B cell (primary cell): ENCODE measurements at regions not wholly inside any gene's neighbourhood (a gene's known extent, or its start where the extent isn't known, plus 50 kb on each side); places are given as distances from the start of the nearest gene placed in this dataset.

Experiments used
- ATAC-seq: fragments of 200-7000 bp; cut with Tn5 transposase; one replicate; pipeline ENCODE4 v1.10.0; 2021; ENCODE audit warnings: low read depth, mild to moderate bottlenecking, moderate number of reproducible peaks, moderate library complexity
- CTCF ChIA-PET: fragments of 350-600 bp; sonication (Branson Sonifier 250); formaldehyde crosslinking; loops from one replicate; lab custom pipeline; 2021; ENCODE audit warnings: antibody characterized with exemption, inconsistent platforms; lab: Charles Lee
- POLR2A ChIA-PET: fragments of 350-600 bp; sonication (Branson Sonifier 250); formaldehyde crosslinking; loops from one replicate; lab custom pipeline; 2021; ENCODE audit warnings: antibody characterized with exemption; lab: Charles Lee
- DNase-seq: peaks from one replicate; pipeline ENCODE4 v3.0.0; 2013
- H2AFZ ChIP-seq: 2 replicates; pipeline ENCODE4 v1.6.1; 2012; ENCODE audit warnings: mild to moderate bottlenecking, low read depth, low read length; ENCODE audit not compliant: insufficient read depth, poor library complexity, severe bottlenecking
- H3K27ac ChIP-seq, 2 donors: 1 replicate in 1 of 2; 2 replicates in 1 of 2; pipeline ENCODE4 v1.5.1; 2012 to 2013; ENCODE audit warnings: low read length in 2 of 2, mild to moderate bottlenecking in 2 of 2, moderate library complexity in 1 of 2
- H3K27me3 ChIP-seq, 4 experiments: fragments of 200-600 bp in 1 of 4; sonication (generic) in 1 of 4; replicated peaks in 1 of 4; 1 replicate in 2 of 4; 2 replicates in 2 of 4; pipeline versions ENCODE4 v1.6.1 to v1.7.0; 2013 to 2016; ENCODE audit warnings: low read length in 3 of 4, mild to moderate bottlenecking in 2 of 4, mixed read lengths in 1 of 4, moderate library complexity in 1 of 4; ENCODE audit not compliant: insufficient read depth in 4 of 4, control insufficient read depth in 3 of 4; ENCODE audit errors: control extremely low read depth in 1 of 4
- H3K36me3 ChIP-seq, 2 experiments: replicated peaks in 1 of 2; 1 replicate in 1 of 2; 2 replicates in 1 of 2; pipeline versions ENCODE4 v1.6.1 to v1.7.1; 2013; ENCODE audit warnings: low read length in 1 of 2; ENCODE audit not compliant: insufficient read depth in 2 of 2, control insufficient read depth in 1 of 2; ENCODE audit errors: control extremely low read depth in 1 of 2, extremely low read depth in 1 of 2
- H3K4me1 ChIP-seq, 2 donors: fragments of 200-600 bp in 1 of 2; sonication (generic) in 1 of 2; 1 replicate in 1 of 2; 2 replicates in 1 of 2; pipeline versions ENCODE4 v1.5.1 to v1.6.1; 2013 to 2017; ENCODE audit warnings: low read length in 2 of 2; ENCODE audit not compliant: control insufficient read depth in 2 of 2, insufficient read depth in 2 of 2
- H3K4me2 ChIP-seq: replicated peaks from 2 replicates; pipeline ENCODE3; 2012; ENCODE audit warnings: mild to moderate bottlenecking, low read depth, low read length; ENCODE audit not compliant: poor library complexity, severe bottlenecking
- H3K4me3 ChIP-seq, 5 experiments: fragments of 200-600 bp in 1 of 5; sonication (generic) in 1 of 5; 1 replicate in 3 of 5; 2 replicates in 2 of 5; pipeline versions ENCODE4 v1.5.1 to v1.7.0; 2011 to 2016; ENCODE audit warnings: low read length in 4 of 5, mild to moderate bottlenecking in 4 of 5, low read depth in 2 of 5, control low read depth in 1 of 5, moderate library complexity in 1 of 5; ENCODE audit not compliant: insufficient read depth in 1 of 5; ENCODE audit errors: control extremely low read depth in 1 of 5, extremely low read depth in 1 of 5
- H3K79me2 ChIP-seq: fragments of 200-600 bp; sonication (generic); one replicate; pipeline ENCODE4 v1.6.0; 2016; ENCODE audit warnings: low read length; ENCODE audit not compliant: control insufficient read depth, insufficient read depth
- H3K9ac ChIP-seq: fragments of 200-600 bp; sonication (generic); 2 replicates; pipeline ENCODE4 v1.6.1; 2017; ENCODE audit warnings: mild to moderate bottlenecking, low read length, moderate library complexity
- H3K9me3 ChIP-seq, 3 donors: one replicate each; pipeline versions ENCODE4 v1.6.1 to v1.7.1; 2013; ENCODE audit warnings: low read length in 2 of 3; ENCODE audit not compliant: control insufficient read depth in 2 of 3, insufficient read depth in 1 of 3; ENCODE audit errors: control extremely low read depth in 1 of 3
- H4K20me1 ChIP-seq: 2 replicates; pipeline ENCODE4 v1.6.0; 2012; ENCODE audit warnings: mild to moderate bottlenecking, low read length; ENCODE audit not compliant: insufficient read depth, control insufficient read depth, poor library complexity, severe bottlenecking
- H3K27ac Mint-ChIP-seq: one replicate; pipeline ENCODE4 v1.8.0; 2021; ENCODE audit warnings: mixed read lengths
- H3K27me3 Mint-ChIP-seq: one replicate; pipeline ENCODE4 v1.8.0; 2021; ENCODE audit warnings: mixed read lengths
- H3K4me1 Mint-ChIP-seq: one replicate; pipeline ENCODE4 v1.8.0; 2021; ENCODE audit warnings: mixed read lengths
- H3K4me3 Mint-ChIP-seq: one replicate; pipeline ENCODE4 v1.8.0; 2021; ENCODE audit warnings: mixed read lengths
- H3K9me3 Mint-ChIP-seq: one replicate; pipeline ENCODE4 v1.8.0; 2022; ENCODE audit warnings: mixed read lengths; ENCODE audit not compliant: insufficient read depth
- EZH2 ChIP-seq: IDR thresholded peaks from 2 replicates; pipeline ENCODE4 v1.6.1; 2012; ENCODE audit warnings: borderline replicate concordance, low read depth, mild to moderate bottlenecking, moderate library complexity, low read length; ENCODE audit not compliant: insufficient read depth, poor library complexity, severe bottlenecking
- WGBS: methylation state at CpG from one replicate; pipeline ENCODE4 v1.1.5; 2013; ENCODE audit warnings: missing lambda C conversion rate; ENCODE audit not compliant: insufficient coverage; 5-methylcytosine and 5-hydroxymethylcytosine counted together
- intact Hi-C: fragments of 100-400 bp; cut with micrococcal nuclease; formaldehyde crosslinking; loops from one replicate; pipeline ENCODE4 v1.10.0; 2022
- TF ChIP-seq, protein P1 (sequence below): fragments of 200-600 bp; IDR thresholded peaks from one replicate; pipeline ENCODE4 v1.8.0; 2022; ENCODE audit warnings: antibody characterized with exemption, mild to moderate bottlenecking

DNA sequence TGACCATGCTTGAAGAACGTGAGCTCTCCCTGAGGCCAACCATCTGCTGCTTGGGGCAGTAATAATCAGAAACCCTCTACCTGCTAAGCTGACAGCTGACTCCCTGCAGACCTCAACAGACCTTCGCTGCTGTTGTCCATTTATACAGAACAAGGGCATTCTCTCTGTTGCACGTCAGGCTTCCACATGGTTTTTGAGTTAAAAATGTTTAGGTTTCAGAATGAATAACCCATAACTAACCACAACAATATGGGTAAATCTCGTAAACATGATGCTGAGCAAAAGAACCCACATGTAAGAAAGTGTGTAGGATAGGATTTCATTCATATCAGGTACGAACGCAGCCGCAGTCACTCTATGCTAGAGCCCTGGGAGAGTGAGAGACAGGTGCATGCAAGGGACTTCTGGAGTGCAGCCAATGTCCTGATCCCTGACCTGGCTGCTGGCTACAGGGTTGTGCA lies 348.5 kb downstream of the MED10 start:
- H3K79me2 ChIP-seq: no peaks in the 10 kb centered on the region
- no peak overlapping the region for H3K4me2 ChIP-seq
- no peaks in the 10 kb centered on the region for H4K20me1 ChIP-seq
- 68% methylated on average over 4 of the region's 7 CpGs for WGBS
- no peaks in the 10 kb centered on the region for H3K4me1 Mint-ChIP-seq
- no peaks in the 10 kb centered on the region for H3K27me3 ChIP-seq
- TF ChIP-seq, protein P1, sequence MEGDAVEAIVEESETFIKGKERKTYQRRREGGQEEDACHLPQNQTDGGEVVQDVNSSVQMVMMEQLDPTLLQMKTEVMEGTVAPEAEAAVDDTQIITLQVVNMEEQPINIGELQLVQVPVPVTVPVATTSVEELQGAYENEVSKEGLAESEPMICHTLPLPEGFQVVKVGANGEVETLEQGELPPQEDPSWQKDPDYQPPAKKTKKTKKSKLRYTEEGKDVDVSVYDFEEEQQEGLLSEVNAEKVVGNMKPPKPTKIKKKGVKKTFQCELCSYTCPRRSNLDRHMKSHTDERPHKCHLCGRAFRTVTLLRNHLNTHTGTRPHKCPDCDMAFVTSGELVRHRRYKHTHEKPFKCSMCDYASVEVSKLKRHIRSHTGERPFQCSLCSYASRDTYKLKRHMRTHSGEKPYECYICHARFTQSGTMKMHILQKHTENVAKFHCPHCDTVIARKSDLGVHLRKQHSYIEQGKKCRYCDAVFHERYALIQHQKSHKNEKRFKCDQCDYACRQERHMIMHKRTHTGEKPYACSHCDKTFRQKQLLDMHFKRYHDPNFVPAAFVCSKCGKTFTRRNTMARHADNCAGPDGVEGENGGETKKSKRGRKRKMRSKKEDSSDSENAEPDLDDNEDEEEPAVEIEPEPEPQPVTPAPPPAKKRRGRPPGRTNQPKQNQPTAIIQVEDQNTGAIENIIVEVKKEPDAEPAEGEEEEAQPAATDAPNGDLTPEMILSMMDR: no peak
- TF ChIP-seq EZH2: no peak
- ATAC-seq: no peak
- H2AFZ ChIP-seq: no peak overlapping the region
- H3K36me3 ChIP-seq: no peaks in the 10 kb centered on the region
- intact Hi-C loops: no loop called here
- no peak overlapping the region for H3K27ac Mint-ChIP-seq
- H3K4me1 ChIP-seq: no peaks in the 10 kb centered on the region
- no peaks in the 10 kb centered on the region for H3K9me3 ChIP-seq
- ChIA-PET POLR2A (no interaction called here), CTCF (no interaction called here)
- H3K27ac ChIP-seq: no peak overlapping the region
- no peak overlapping the region for H3K4me3 ChIP-seq
- H3K4me3 Mint-ChIP-seq: no peak overlapping the region
- no peaks in the 10 kb centered on the region for H3K27me3 Mint-ChIP-seq
- DNase-seq: no peak
- H3K9ac ChIP-seq: no peak overlapping the region
- H3K9me3 Mint-ChIP-seq: no peaks in the 10 kb centered on the region

DNA sequence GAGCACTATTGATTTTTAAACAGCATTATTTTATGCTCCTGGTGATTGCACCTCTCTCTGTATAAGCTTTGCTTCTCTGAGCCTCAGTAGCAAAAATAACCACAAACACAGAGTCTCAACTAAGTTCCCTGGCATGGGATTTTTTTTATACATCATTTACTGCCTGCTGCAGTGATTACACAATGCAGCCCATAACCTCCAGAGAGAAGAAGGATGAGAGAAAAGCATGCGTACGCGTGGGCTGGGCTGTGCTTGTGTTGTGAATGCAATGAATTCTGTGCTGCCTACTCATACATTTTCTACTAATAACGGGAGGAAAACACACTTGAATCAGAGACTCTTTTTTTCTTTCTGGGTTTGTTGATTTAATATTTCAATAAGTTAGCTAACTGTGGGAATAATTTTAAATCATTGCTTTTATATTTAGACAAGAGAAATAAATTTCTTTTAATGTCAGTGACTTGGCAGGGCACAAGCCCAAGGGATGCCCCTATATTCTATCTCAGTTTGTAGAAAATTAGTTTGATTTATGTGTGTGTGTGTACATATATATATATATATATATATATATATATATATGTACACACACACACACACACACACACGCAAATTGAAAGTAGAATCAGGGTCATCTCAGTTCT lies 351.5 kb downstream of the MED10 start:
- no peaks in the 10 kb centered on the region for H3K9me3 ChIP-seq
- ATAC-seq (no peak), DNase-seq (no peak)
- no peaks in the 10 kb centered on the region for H3K36me3 ChIP-seq
- Mint-ChIP-seq H3K27me3 (no peaks in the 10 kb centered on the region), H3K9me3 (no peaks in the 10 kb centered on the region), H3K27ac (no peak overlapping the region), H3K4me3 (no peak overlapping the region), H3K4me1 (no peaks in the 10 kb centered on the region)
- H3K27me3 ChIP-seq: no peaks in the 10 kb centered on the region
- no peak overlapping the region for H2AFZ ChIP-seq
- H3K27ac ChIP-seq: no peak overlapping the region
- WGBS: no CpG with 5 or more reads among the region's 5 CpGs
- H4K20me1 ChIP-seq: no peaks in the 10 kb centered on the region
- TF ChIP-seq, protein P1: no peak
- TF ChIP-seq EZH2: no peak
- intact Hi-C loops: no loop called here
- CTCF ChIA-PET: no interaction called here
- no peaks in the 10 kb centered on the region for H3K79me2 ChIP-seq
- H3K4me2 ChIP-seq: no peak overlapping the region
- POLR2A ChIA-PET: no interaction called here
- no peak overlapping the region for H3K4me3 ChIP-seq
- no peak overlapping the region for H3K9ac ChIP-seq
- H3K4me1 ChIP-seq: no peaks in the 10 kb centered on the region
